IMR-90 (cell line): ENCODE measurements at regions not wholly inside any gene's neighbourhood (a gene's known extent, or its start where the extent isn't known, plus 50 kb on each side); places are given as distances from the start of the nearest gene placed in this dataset.
A peak's percentile ranks its signal among the peaks of the same experiment; 100 is the strongest.

Source experiments
- ATAC-seq: fragments of 200-7000 bp; cut with Tn5 transposase; 2 replicates; pipeline ENCODE4 v1.9.1; 2020; ENCODE audit warnings: low read depth, mild to moderate bottlenecking, moderate library complexity
- BruUV-seq: library from RNA; stranded (reverse); fragments of 400-500 nt; replicated peaks from 2 replicates; lab custom pipeline; 2021; lab: Mats Ljungman, UMichigan
- CTCF ChIA-PET: fragments of 300-600 bp; formaldehyde crosslinking; extraction: SDS; loops from one replicate; lab custom pipeline; 2021; ENCODE audit warnings: antibody characterized with exemption; lab: Yijun Ruan, JAX
- POLR2A ChIA-PET: fragments of 300-600 bp; sonication (Branson Sonifier 250); formaldehyde crosslinking; loops from one replicate; lab custom pipeline; 2022; ENCODE audit warnings: antibody characterized with exemption; ENCODE audit not compliant: unreplicated experiment; lab: Charles Lee
- DNase-seq: peaks from one replicate; pipeline ENCODE4 v3.0.0; 2013
- H2AFZ ChIP-seq: replicated peaks from 2 replicates; pipeline ENCODE3; 2013; ENCODE audit warnings: low read length, mild to moderate bottlenecking; ENCODE audit not compliant: poor library complexity
- H2AK5ac ChIP-seq: 2 replicates; pipeline ENCODE4 v1.6.1; 2013; ENCODE audit warnings: low read depth, low read length, inconsistent platforms
- H2AK9ac ChIP-seq: replicated peaks from 2 replicates; pipeline ENCODE3; 2013; ENCODE audit warnings: mild to moderate bottlenecking, low read depth, low read length, moderate library complexity; ENCODE audit not compliant: poor library complexity
- H2BK120ac ChIP-seq: 2 replicates; pipeline ENCODE4 v1.6.1; 2013; ENCODE audit warnings: low read depth, low read length, inconsistent platforms
- H2BK15ac ChIP-seq: 3 replicates; pipeline ENCODE4 v1.6.1; 2013; ENCODE audit warnings: low read depth, low read length, inconsistent platforms
- H2BK20ac ChIP-seq: 2 replicates; pipeline ENCODE4 v1.6.1; 2013; ENCODE audit warnings: low read depth, mild to moderate bottlenecking, inconsistent platforms, low read length, moderate library complexity
- H2BK5ac ChIP-seq: 2 replicates; pipeline ENCODE4 v1.6.1; 2013; ENCODE audit warnings: mild to moderate bottlenecking, low read depth, low read length, inconsistent platforms; ENCODE audit not compliant: poor library complexity, severe bottlenecking
- H3K14ac ChIP-seq: replicated peaks from 2 replicates; pipeline ENCODE4 v1.6.1; 2013; ENCODE audit warnings: low read depth, low read length, inconsistent platforms
- H3K18ac ChIP-seq: 2 replicates; pipeline ENCODE4 v1.6.1; 2013; ENCODE audit warnings: low read depth, low read length, control low read depth
- H3K23ac ChIP-seq: 2 replicates; pipeline ENCODE4 v1.6.1; 2013; ENCODE audit warnings: low read depth, low read length, inconsistent platforms
- H3K27ac ChIP-seq: 2 replicates; pipeline ENCODE4 v1.5.1; 2013; ENCODE audit warnings: mild to moderate bottlenecking, control low read depth, low read length; ENCODE audit not compliant: insufficient read depth
- H3K27me3 ChIP-seq: 2 replicates; pipeline ENCODE4 v1.6.1; 2013; ENCODE audit warnings: low read length; ENCODE audit not compliant: control insufficient read depth, insufficient read depth
- H3K36me3 ChIP-seq: 2 replicates; pipeline ENCODE4 v1.6.1; 2013; ENCODE audit warnings: low read length, mixed read lengths; ENCODE audit not compliant: control insufficient read depth, insufficient read depth
- H3K4ac ChIP-seq: 2 replicates; pipeline ENCODE4 v1.6.1; 2013; ENCODE audit warnings: low read depth, low read length, inconsistent platforms
- H3K4me1 ChIP-seq: 2 replicates; pipeline ENCODE4 v1.6.1; 2013; ENCODE audit warnings: low read length, mixed read lengths; ENCODE audit not compliant: control insufficient read depth, insufficient read depth
- H3K4me2 ChIP-seq: 2 replicates; pipeline ENCODE4 v1.6.1; 2013; ENCODE audit warnings: low read depth, mild to moderate bottlenecking, control low read depth, low read length, moderate library complexity
- H3K4me3 ChIP-seq: 2 replicates; pipeline ENCODE4 v1.5.1; 2013; ENCODE audit warnings: low read depth, mild to moderate bottlenecking, control low read depth, low read length, moderate library complexity; ENCODE audit not compliant: insufficient read depth
- H3K56ac ChIP-seq: 2 replicates; pipeline ENCODE4 v1.6.1; 2013; ENCODE audit warnings: low read length, inconsistent platforms; ENCODE audit not compliant: insufficient read depth; ENCODE audit errors: extremely low read depth
- H3K79me1 ChIP-seq, 2 experiments: 2 replicates each; pipeline ENCODE4 v1.6.1; 2013; ENCODE audit warnings: low read length in 2 of 2, inconsistent platforms in 1 of 2, low read depth in 1 of 2
- H3K9ac ChIP-seq: 2 replicates; pipeline ENCODE4 v1.6.1; 2013; ENCODE audit warnings: low read depth, low read length, control low read depth
- H3K9me1 ChIP-seq: 2 replicates; pipeline ENCODE4 v1.6.1; 2013; ENCODE audit warnings: low read length, inconsistent platforms; ENCODE audit not compliant: insufficient read depth
- H3K9me3 ChIP-seq: 2 replicates; pipeline ENCODE4 v1.6.1; 2013; ENCODE audit warnings: low read length; ENCODE audit not compliant: control insufficient read depth, insufficient read depth
- H4K20me1 ChIP-seq: 2 replicates; pipeline ENCODE4 v1.6.1; 2013; ENCODE audit warnings: low read length, inconsistent platforms; ENCODE audit not compliant: insufficient read depth
- H4K5ac ChIP-seq: 2 replicates; pipeline ENCODE4 v1.6.1; 2013; ENCODE audit warnings: mild to moderate bottlenecking, low read depth, low read length, control low read depth
- H4K8ac ChIP-seq, 2 experiments: 2 replicates each; pipeline ENCODE4 v1.6.1; 2013; ENCODE audit warnings: low read depth in 2 of 2, low read length in 2 of 2, control low read depth in 1 of 2, inconsistent platforms in 1 of 2
- H4K91ac ChIP-seq: 2 replicates; pipeline ENCODE4 v1.6.1; 2013; ENCODE audit warnings: low read depth, low read length, inconsistent platforms; ENCODE audit not compliant: insufficient read depth
- CTCF ChIP-seq: conservative IDR thresholded peaks from 2 replicates; pipeline ENCODE4 v1.5.1; 2012; ENCODE audit warnings: mild to moderate bottlenecking, low read depth, low read length, improper control_type of control experiment
- FOS ChIP-seq: fragments of 150-350 bp; IDR thresholded peaks from 2 replicates; pipeline ENCODE4 v1.6.1; 2016; ENCODE audit warnings: low read depth, low read length
- RCOR1 ChIP-seq: IDR thresholded peaks from 2 replicates; pipeline ENCODE4 v1.6.1; 2012; ENCODE audit warnings: mild to moderate bottlenecking, low read length, improper control_type of control experiment; ENCODE audit not compliant: insufficient replicate concordance
- WGBS, 2 experiments: methylation state at CpG; one replicate each; pipeline versions ENCODE4 v1.1.5 to v1.1.7; 2013; ENCODE audit warnings: missing lambda C conversion rate in 2 of 2; ENCODE audit not compliant: insufficient read length in 1 of 2; ENCODE audit errors: extremely low coverage in 2 of 2; 5-methylcytosine and 5-hydroxymethylcytosine counted together
- dilution Hi-C: fragments of 300-500 bp; cut with HindIII; formaldehyde crosslinking; loops from one replicate; pipeline ENCODE4 v1.14.3; 2018; ENCODE audit warnings: low sequenced_read_pairs; ENCODE audit not compliant: unreplicated experiment
- in situ Hi-C: fragments of 300-500 bp; cut with MboI; formaldehyde crosslinking; loops from 3 replicates; pipeline ENCODE4 v1.14.3; 2019; ENCODE audit warnings: low sequenced_read_pairs, inconsistent platforms, mixed read lengths
- intact Hi-C: fragments of 100-400 bp; cut with micrococcal nuclease; formaldehyde crosslinking; loops from 2 replicates; pipeline ENCODE4 v1.10.0; 2022

GRCh38 chr12:90085494-90086274 lies 377.0 kb upstream of the ATP2B1 start:
- no peaks in the 10 kb centered on the region for H4K20me1 ChIP-seq
- peak overlapping the region; percentile 5; the same call in 1 of the 2 replicates for H3K27ac ChIP-seq
- no peak overlapping the region for H3K4me3 ChIP-seq
- no peak overlapping the region for H4K91ac ChIP-seq
- peaks cover 8% of the 10 kb centered on the region; the same call in 1 of the 2 replicates for H3K4me1 ChIP-seq
- peak overlapping the region in 1 of 2 experiments; percentile 28; a peak in 1 of 4 replicates for H4K8ac ChIP-seq
- no TSS peak for BruUV-seq
- H3K9me1 ChIP-seq, result no peaks in the 10 kb centered on the region
- intact Hi-C loops (no loop called here), in situ Hi-C loops (no loop called here), dilution Hi-C loops (no loop called here)
- no peak overlapping the region; the same call in 1 of the 2 replicates for H3K18ac ChIP-seq
- H3K4me2 ChIP-seq, result peak overlapping the region; percentile 73
- CTCF ChIA-PET, result interaction anchor here (0.6 to 1.1 kb wide), 5 partner anchors 12 to 521 kb away, joined by 3 to 4 read pairs (median 3); no protein-coding TSS in a partner anchor
- H3K56ac ChIP-seq, result no peak overlapping the region
- H2AFZ ChIP-seq, result no peak overlapping the region
- peak overlapping the region; percentile 2 for H2BK5ac ChIP-seq
- H3K36me3 ChIP-seq, result no peaks in the 10 kb centered on the region
- H3K14ac ChIP-seq, result 0 out of 2 replicates have a peak overlapping the region, but pooled peaks have one; percentile 25
- peak overlapping the region; percentile 42; the same call in 1 of the 2 replicates for H2BK20ac ChIP-seq
- no peak overlapping the region for H3K9ac ChIP-seq
- H3K79me1 ChIP-seq, result no peaks in the 10 kb centered on the region
- peak overlapping the region; percentile 46; the same call in 1 of the 2 replicates for H2BK120ac ChIP-seq
- no CpG with 5 or more reads among the region's 3 CpGs for WGBS, 2 experiments
- no peak overlapping the region for H2BK15ac ChIP-seq
- no peak overlapping the region for H2AK9ac ChIP-seq
- H3K9me3 ChIP-seq, result no peaks in the 10 kb centered on the region
- DNase-seq, result peak; percentile 82
- peak overlapping the region; percentile 29; the same call in 1 of the 2 replicates for H3K4ac ChIP-seq
- H3K27me3 ChIP-seq, result no peaks in the 10 kb centered on the region
- POLR2A ChIA-PET, result no interaction called here
- peak; percentile 81 for ATAC-seq
- H2AK5ac ChIP-seq, result no peak overlapping the region
- H3K23ac ChIP-seq, result peak overlapping the region; percentile 42; the same call in 1 of the 2 replicates
- H4K5ac ChIP-seq, result no peak overlapping the region
- no peak for TF ChIP-seq RCOR1
- no peak for TF ChIP-seq CTCF
- 0 out of 2 replicates have a peak, but pooled peaks have one; percentile 0 for TF ChIP-seq FOS
